Peyer's patch (tissue), 4 donors: ENCODE measurements at regions not wholly inside any gene's neighbourhood (a gene's known extent, or its start where the extent isn't known, plus 50 kb on each side); places are given as distances from the start of the nearest gene placed in this dataset.

ENCODE experiments used
- CTCF ChIP-seq, 6 experiments: fragments of 450-650 bp in 4 of 6; fragments of 200-600 bp in 2 of 6; sonication (generic) in 1 of 6; IDR thresholded peaks; one replicate each; pipeline ENCODE4 v1.5.1; 2017 to 2019; ENCODE audit warnings: antibody characterized with exemption in 6 of 6, mild to moderate bottlenecking in 3 of 6, moderate library complexity in 1 of 6
- POLR2A ChIP-seq, 2 donors: fragments of 450-650 bp; IDR thresholded peaks; one replicate each; pipeline ENCODE4 v1.5.1; 2017; ENCODE audit warnings: antibody characterized with exemption in 2 of 2, mild to moderate bottlenecking in 2 of 2, moderate library complexity in 2 of 2

GRCh38 chr15:62567501-62567900 lies 402.4 kb upstream of the C2CD4B start:
- no peak for TF ChIP-seq CTCF (IDR thresholded peaks at IDR 0.05)
- no peak for TF ChIP-seq POLR2A (IDR thresholded peaks at IDR 0.05)
